ENCODE measurements at regions not wholly inside any gene's neighbourhood (a gene's known extent, or its start where the extent isn't known, plus 50 kb on each side); places are given as distances from the start of the nearest gene placed in this dataset.

DNA sequence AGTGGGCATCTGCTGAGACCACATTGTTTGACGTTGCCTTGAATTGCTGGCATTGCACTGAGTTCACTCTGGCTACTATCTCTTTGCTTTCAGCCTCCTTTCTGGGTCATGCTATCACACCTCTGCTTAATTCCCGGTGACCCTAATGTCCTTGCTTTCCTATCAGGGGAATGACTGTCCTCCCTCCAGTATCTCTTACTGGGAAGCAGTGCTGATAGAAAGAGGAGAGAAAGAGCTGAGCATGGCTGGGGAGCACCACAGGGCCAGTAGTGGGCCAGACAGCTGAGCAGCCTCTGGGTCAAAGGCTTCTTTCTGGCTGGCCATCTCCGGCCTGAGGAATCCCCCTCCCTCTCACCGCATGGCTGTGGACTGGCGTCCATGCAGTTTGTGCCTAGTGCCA, 428.7 kb downstream of the INHBA start:
- no peak for DNase-seq (ENCODE audit: low spot score)
- no peak overlapping the region for H3K27ac ChIP-seq
- ChIA-PET POLR2A (ENCODE audit: low non-redundant PET) (no interaction called here), CTCF (interaction anchor here (0.6 kb wide), 1 partner anchor 148 kb away, joined by 3 read pairs; no protein-coding TSS in a partner anchor)
- TF ChIP-seq, protein P1, sequence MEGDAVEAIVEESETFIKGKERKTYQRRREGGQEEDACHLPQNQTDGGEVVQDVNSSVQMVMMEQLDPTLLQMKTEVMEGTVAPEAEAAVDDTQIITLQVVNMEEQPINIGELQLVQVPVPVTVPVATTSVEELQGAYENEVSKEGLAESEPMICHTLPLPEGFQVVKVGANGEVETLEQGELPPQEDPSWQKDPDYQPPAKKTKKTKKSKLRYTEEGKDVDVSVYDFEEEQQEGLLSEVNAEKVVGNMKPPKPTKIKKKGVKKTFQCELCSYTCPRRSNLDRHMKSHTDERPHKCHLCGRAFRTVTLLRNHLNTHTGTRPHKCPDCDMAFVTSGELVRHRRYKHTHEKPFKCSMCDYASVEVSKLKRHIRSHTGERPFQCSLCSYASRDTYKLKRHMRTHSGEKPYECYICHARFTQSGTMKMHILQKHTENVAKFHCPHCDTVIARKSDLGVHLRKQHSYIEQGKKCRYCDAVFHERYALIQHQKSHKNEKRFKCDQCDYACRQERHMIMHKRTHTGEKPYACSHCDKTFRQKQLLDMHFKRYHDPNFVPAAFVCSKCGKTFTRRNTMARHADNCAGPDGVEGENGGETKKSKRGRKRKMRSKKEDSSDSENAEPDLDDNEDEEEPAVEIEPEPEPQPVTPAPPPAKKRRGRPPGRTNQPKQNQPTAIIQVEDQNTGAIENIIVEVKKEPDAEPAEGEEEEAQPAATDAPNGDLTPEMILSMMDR (conservative IDR thresholded peaks at IDR 0.05; ENCODE audit: low read depth), result no peak

DNA sequence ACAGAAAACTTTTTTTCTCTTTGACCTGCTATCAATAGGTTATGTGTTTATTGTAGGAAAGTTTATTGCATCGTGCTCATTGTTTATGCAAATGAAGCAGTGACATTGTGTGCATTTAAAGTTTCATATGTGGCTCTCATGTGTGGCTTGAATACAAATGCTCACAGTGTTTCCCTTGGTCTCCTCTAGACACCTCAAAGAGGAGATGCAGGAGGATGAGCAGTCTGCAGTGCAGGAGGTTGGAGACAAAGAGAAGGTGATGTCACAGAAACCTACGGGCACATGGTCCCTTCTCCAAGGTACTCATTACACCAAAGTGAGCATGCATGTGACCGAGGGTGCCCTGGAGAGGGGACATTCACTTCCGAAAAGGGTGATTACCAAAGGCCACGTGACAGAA, 430.2 kb downstream of the INHBA start:
- no peak overlapping the region for H3K27ac ChIP-seq
- DNase-seq (ENCODE audit: low spot score), result no peak
- ChIA-PET POLR2A (ENCODE audit: low non-redundant PET) (no interaction called here), CTCF (no interaction called here)
- TF ChIP-seq, protein P1 (conservative IDR thresholded peaks at IDR 0.05; ENCODE audit: low read depth), result no peak

DNA sequence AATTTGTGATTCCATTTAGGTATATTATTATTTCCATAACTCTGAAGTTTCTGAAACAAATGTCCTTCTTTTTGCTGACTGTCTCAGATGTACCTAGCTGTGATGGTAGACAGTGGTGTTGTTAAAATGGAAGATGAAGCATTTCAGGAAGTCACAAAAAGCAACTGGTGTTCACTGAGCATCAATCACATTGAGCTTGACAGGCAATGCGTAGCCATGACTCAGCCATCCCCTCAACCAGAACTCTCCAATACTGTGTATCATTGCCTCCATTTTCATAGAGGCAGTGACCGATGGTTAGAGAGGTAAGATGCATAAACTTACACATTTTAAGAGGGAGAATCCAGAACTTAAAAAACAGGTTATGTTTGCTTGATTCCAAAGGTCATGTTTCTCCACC, 434.0 kb downstream of the INHBA start:
- no peak overlapping the region for H3K27ac ChIP-seq
- POLR2A ChIA-PET (ENCODE audit: low non-redundant PET), result no interaction called here
- no peak for DNase-seq (ENCODE audit: low spot score)
- CTCF ChIA-PET, result interaction anchor here (0.7 kb wide), 1 partner anchor 247 kb away, joined by 4 read pairs; no protein-coding TSS in a partner anchor
- TF ChIP-seq, protein P1 (conservative IDR thresholded peaks at IDR 0.05; ENCODE audit: low read depth), result no peak

DNA sequence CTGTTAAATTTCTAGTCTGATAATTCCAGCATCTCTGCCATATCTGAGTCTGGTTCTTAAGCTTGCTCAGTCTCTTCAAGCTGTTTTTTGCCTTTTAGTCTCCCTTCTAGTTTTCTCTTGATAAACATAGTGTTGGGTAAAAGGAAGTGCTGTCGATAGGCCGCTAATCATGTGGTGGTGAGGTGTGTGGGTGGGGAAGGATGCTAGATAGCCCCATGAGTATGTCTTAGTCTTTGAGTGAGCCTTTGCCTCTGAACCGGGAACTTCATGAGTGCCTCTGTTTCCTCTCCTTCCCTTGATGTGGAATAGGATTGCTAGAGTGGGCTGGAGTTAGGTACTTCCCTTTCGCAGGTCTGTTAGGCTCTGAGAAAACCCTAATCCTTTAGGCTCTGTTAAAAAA, 441.8 kb downstream of the INHBA start:
- H3K27ac ChIP-seq, result no peak overlapping the region
- TF ChIP-seq, protein P1 (conservative IDR thresholded peaks at IDR 0.05; ENCODE audit: low read depth), result no peak
- DNase-seq (ENCODE audit: low spot score), result no peak
- ChIA-PET CTCF (interaction anchor here (0.6 kb wide), 1 partner anchor 644 kb away, joined by 5 read pairs; no protein-coding TSS in a partner anchor), POLR2A (ENCODE audit: low non-redundant PET) (no interaction called here)

DNA sequence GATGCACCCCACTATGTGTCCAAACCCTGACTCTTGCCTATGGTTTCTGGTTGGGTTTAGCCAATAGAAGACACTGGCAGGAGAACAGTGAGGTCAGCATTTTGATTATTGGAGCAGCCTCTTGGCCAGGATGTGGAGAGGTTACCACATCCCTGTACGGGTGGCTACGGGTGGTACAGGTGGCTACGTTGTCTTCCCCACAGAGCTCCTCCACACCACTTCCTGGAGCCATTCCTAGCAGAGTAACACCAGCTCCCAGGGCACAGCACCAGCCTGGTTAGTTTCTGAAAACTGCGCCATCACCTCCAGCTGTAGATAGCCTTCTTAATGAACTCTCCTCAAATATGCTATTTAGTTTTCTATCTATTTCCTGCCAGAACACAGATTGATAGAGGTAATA, 445.2 kb downstream of the INHBA start:
- H3K27ac ChIP-seq, result no peak overlapping the region
- no peak for DNase-seq (ENCODE audit: low spot score)
- POLR2A ChIA-PET (ENCODE audit: low non-redundant PET), result no interaction called here
- CTCF ChIA-PET, result no interaction called here
- TF ChIP-seq, protein P1 (conservative IDR thresholded peaks at IDR 0.05; ENCODE audit: low read depth), result no peak

DNA sequence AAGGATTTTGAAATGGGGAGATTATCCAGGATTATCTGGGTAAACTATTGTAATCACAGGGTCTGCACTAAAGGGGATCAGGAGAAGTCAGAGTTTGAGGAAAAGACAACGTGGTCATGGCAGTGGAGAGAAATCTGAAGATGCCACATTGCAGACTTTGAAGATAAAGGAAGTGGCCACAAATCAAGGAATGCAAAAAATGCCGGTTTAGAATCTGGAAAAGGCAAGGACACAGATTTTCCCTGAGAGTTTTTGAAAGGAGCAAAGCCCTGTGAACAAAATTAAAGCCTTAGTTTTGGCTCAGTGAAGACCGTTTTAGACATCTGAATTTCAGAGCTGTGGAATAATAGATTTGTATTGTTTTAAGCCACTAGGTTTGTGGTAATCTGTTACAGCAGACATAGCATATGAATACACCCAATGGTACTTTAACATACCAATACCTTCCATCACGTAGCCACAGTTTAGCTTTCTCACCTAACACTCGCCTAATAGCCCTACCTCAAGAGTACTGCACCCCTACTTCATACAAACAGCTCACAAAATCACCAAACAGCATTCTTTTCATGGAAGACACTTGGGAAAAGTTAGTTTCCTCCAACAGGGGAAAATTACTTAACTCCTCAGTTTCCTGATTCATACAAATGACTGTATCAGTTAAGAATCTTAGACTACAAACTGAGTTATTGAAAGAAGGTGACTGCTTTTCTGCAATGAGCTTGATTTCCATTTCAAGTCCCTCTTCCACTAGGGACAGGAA, 446.5 kb downstream of the INHBA start:
- TF ChIP-seq, protein P1 (conservative IDR thresholded peaks at IDR 0.05; ENCODE audit: low read depth), result no peak
- CTCF ChIA-PET, result no interaction called here
- POLR2A ChIA-PET (ENCODE audit: low non-redundant PET), result no interaction called here
- no peak overlapping the region for H3K27ac ChIP-seq
- no peak for DNase-seq (ENCODE audit: low spot score)
